GM08714 (cell line): ENCODE measurements at regions not wholly inside any gene's neighbourhood (a gene's known extent, or its start where the extent isn't known, plus 50 kb on each side); places are given as distances from the start of the nearest gene placed in this dataset.

ENCODE experiments used
- H3K4me3 ChIP-seq: fragments of 200-500 bp; sonication (Bioruptor generic); 2 replicates; pipeline ENCODE4 v1.5.1; 2014; ENCODE audit warnings: mild to moderate bottlenecking, low read length, inconsistent platforms
- ZNF274 ChIP-seq: IDR thresholded peaks from 2 replicates; pipeline ENCODE4 v1.6.1; 2012; ENCODE audit warnings: mild to moderate bottlenecking, low read depth, low read length

DNA sequence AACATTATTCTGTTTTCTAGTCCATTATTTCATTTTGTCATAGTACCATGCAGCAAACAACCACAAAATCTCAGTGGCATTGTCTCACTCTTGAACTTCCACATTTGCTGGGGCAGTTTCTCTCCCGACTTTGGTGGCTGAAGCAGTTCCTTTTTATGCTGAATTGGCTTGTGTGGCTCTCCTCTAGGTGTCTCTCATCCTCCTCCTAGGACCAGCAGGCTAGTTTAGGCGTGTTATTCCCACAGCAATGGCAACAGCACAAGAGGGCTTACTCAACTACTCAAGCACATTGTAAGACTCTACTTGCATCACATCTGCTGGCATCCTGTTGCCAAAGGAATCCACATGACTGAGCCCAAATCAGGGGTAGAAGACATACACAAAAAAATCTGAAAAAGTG, 201.8 kb upstream of the KCNH8 start:
- TF ChIP-seq ZNF274 = no peak
- H3K4me3 ChIP-seq = no peak overlapping the region

DNA sequence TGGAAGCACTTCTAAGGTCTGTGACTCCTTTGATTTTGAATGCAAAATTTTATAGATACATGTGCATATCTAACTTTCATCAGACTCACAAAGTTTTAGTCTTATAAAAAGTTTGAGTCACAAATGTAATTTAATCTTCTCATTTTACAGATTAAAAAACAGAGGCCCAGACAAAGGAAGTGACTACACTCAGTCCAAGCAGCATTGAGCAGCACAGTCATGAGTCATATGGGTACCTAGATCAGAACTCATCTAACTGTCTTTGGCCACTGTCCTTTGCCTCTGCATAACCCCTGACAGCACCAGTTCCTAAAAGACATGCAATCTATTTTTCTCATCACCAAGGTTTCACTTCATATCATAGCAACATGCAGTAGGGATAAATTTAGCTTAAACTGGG, 210.7 kb upstream of the KCNH8 start:
- no peak for TF ChIP-seq ZNF274
- H3K4me3 ChIP-seq = no peak overlapping the region

- H3K4me3 ChIP-seq = no peak overlapping the region
- no peak for TF ChIP-seq ZNF274
These were observed 229.2 kb upstream of the KCNH8 start for GRCh38 chr3:18919158-18919557.

DNA sequence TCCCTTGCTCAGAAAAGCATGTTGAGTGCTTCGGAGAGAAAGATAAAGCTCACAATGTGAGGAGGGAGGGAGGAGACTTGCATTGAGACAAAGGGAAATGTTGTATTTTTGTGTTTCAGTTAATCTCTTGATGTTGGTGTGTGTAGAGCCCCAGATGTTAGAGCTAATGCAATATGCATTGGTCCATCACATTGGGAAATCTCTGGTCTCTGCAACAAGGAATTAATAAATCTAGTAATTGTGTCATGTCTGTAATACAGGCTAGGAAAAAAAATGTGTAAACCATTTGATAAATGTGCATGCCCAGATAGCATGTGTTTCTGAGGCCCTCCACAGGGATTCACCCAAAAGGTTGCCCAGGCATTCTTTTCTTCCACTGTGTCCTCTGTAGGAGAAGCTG, 230.4 kb upstream of the KCNH8 start:
- no peak overlapping the region for H3K4me3 ChIP-seq
- no peak for TF ChIP-seq ZNF274

- TF ChIP-seq ZNF274 = no peak
- no peak overlapping the region for H3K4me3 ChIP-seq
These were observed 246.1 kb upstream of the KCNH8 start for GRCh38 chr3:18902081-18902793.

DNA sequence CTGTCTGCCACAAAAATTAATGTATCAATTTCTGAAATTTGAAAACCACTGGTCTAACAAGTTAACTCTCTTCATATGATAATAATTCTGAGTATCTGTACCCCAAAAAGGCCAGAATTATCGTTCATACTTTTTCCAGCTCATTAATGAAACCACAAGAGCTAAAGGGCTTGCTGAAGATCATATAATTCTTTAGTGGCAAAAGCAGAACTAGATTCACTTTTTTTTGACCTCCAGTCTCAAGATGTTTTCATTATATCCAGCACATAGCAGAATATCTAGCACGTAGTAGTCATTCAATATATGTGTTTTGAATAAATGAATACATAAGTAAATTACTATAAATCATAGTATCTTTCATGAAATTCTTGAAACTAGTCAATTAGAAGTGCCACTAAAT, 246.7 kb upstream of the KCNH8 start:
- no peak for TF ChIP-seq ZNF274
- no peak overlapping the region for H3K4me3 ChIP-seq

DNA sequence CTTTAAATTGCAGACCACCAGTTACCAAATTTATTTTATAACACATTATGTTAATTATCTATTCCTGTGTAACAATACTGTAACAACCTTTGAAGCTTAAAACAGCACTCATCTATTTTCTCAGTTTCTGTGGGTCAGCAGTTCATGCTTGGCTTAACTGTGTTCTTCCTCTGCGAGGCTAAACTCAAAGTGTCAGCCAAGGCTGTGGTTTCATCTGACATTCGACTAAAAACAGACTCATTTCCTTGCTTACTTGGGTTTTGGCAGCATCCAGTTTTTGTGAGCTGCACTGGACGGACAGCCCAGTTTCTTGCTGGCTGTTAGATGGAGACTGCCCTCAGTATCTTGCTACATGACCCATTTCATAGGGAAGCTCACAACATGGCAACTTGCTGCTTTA, 247.3 kb upstream of the KCNH8 start:
- no peak overlapping the region; the same call in 1 of the 2 replicates for H3K4me3 ChIP-seq
- TF ChIP-seq ZNF274 = no peak

- TF ChIP-seq ZNF274 = no peak
- H3K4me3 ChIP-seq = no peak overlapping the region
These were observed 249.4 kb upstream of the KCNH8 start for GRCh38 chr3:18898911-18899310.

DNA sequence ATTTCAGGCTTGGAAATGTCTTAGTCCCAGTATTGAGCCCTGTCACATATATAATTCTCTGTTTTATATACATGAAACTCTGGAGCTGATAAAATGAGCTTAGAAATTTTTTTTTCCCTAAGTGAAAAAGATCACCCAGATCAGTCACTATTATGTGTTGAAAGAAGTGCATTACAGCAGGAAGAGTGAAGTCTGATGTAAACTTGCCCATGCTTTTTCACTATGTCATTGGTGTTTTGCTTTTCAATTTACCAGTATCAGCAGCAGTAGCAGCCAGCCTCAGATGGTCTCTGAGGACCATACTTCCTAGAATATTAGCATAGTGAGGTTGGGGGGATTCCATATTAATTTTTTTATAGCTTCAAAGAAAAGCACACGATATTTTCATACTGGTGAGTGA, 255.6 kb upstream of the KCNH8 start:
- no peak for TF ChIP-seq ZNF274
- no peak overlapping the region for H3K4me3 ChIP-seq

- no peak overlapping the region for H3K4me3 ChIP-seq
- TF ChIP-seq ZNF274 = no peak
These were observed 256.3 kb upstream of the KCNH8 start for GRCh38 chr3:18892047-18892446.

DNA sequence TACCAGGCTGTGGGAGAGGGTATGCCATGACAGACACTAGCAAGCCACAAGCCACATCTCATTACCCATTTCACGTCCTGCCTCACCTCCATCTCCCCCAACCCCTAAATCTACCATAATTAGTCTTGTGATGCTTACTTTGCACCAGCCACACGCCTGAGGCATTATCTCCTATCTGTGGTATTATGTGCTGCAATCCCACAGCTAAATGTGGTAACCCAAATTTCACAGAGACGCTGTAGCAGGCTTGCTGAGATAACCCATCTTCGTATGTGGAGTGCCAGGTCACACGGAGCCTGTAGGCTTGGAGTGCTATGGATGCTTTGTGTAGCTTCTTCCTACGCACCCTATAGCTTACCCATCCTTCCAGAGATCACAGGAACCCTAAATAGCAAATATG, 256.7 kb upstream of the KCNH8 start:
- no peak overlapping the region for H3K4me3 ChIP-seq
- no peak for TF ChIP-seq ZNF274

- H3K4me3 ChIP-seq = no peak overlapping the region
- TF ChIP-seq ZNF274 = no peak
These were observed 257.9 kb upstream of the KCNH8 start for GRCh38 chr3:18890449-18890848.

DNA sequence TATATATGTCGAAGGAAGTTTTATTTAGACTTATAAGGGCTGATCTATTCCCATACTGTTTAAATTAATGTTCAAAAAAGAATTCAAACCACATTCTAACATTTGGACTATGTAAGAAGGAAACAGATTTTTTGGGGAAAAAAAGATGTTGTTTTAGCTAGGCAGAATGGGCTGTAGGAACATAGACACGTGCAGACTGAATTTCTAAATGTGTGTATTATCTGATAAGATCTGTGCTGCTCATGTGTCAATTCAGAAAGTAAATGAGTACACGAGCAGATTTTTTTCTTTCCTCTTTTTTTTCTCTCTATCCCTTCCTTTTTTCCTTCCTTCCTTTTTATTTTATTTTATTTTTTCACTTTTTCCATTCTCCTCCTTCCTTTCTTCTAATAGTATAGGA, 259.5 kb upstream of the KCNH8 start:
- TF ChIP-seq ZNF274 = no peak
- H3K4me3 ChIP-seq = no peak overlapping the region

DNA sequence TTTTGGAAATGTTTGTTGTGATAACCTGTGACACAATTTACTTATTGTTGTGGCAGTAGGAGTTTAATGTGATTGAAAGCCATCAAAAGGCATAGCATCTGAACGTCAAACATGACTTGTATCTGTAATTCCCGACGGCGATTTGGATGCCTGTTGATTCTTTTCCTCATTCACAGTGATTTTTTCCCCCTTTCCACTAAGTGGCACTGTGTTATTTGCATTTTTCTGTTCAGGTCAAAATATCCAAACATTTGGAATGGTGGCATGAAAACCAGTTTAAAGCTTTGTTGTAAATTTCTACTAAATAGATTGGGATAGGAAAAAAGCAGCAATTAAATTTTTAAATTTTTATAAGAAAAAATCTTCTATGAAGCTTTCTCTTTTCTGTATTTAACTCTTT, 259.9 kb upstream of the KCNH8 start:
- TF ChIP-seq ZNF274 = no peak
- no peak overlapping the region for H3K4me3 ChIP-seq

DNA sequence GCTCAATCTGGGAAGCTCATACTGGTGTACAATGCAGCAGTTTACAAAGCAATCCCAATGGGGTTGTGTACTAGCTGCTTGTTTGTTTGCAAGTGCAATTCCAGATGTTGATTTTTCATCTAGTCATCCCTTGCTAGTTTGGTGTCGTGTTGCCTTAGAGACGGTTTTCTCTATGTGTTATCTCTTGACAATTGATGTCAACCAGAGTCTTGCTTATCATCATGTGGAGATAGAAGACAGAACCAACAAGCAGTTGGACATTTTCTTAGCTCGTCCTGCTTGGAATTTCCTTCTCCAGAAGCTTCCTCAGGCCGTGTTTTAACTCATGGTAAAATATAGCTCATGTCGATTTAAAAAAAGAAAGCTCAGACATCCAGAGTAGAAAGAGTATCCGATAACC, 262.0 kb upstream of the KCNH8 start:
- TF ChIP-seq ZNF274 = no peak
- no peak overlapping the region for H3K4me3 ChIP-seq

- TF ChIP-seq ZNF274 = no peak
- no peak overlapping the region for H3K4me3 ChIP-seq
These were observed 262.7 kb upstream of the KCNH8 start for GRCh38 chr3:18885612-18886011.
